ENCODE measurements at regions not wholly inside any gene's neighbourhood (a gene's known extent, or its start where the extent isn't known, plus 50 kb on each side); places are given as distances from the start of the nearest gene placed in this dataset.

DNA sequence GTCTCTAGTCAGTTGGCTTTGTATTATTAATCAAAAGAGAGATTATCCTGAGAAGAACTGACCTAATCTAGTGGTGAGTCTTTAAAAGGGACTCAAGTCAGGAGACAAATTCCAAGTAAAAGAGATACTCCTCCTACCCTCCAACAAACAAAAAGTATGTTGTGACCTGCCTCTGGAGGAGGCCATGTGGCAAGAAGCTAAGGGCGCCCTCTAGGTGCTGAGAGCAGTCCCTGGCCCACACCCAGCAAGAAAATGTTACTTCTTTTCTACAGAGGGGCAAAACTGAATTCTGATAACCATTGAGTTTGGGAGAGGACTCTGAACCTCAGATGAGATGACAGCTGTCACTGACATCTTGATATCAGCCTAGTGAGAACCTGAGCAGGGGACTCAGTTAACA, 953.6 kb upstream of the AGA start:
- DNase-seq (ENCODE audit: low read depth), result no peak

DNA sequence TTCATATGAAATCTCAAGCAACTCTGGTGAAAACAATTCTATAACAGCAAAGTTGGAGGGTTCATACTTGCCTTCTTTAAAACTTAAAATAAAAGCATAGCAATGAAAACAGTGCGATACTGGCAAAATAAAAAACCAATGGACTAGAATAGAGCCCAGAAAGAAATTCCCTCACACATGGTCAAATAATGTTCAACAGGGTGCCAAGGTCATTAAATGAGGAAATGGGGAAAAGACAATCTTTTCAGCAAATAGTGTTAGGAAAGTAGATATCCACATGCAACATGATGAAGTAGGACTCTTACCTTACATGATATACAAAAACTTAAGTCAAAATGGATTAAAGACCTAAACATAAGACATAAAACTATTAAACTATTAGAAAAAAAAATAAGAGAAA, 970.2 kb upstream of the AGA start:
- DNase-seq (ENCODE audit: low read depth), result no peak

DNA sequence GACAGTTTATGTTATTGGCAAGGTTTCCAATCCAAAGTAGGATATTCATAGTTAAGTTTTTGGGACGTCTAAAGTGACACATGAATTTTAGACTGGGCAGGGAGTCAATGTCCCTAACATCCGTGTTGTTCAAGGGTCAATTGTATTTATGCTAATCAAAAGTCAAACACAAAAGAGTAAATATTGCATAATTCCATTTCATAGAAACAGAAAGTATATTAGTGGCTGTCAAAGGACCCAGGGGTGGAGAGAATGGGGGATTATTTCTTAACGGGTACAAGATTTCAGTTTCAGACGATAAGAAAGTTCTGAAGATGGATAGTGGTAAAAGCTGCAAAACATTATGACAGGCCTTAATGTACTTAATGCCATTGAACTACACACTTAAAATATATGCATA, 971.8 kb upstream of the AGA start:
- no peak for DNase-seq (ENCODE audit: low read depth)

DNA sequence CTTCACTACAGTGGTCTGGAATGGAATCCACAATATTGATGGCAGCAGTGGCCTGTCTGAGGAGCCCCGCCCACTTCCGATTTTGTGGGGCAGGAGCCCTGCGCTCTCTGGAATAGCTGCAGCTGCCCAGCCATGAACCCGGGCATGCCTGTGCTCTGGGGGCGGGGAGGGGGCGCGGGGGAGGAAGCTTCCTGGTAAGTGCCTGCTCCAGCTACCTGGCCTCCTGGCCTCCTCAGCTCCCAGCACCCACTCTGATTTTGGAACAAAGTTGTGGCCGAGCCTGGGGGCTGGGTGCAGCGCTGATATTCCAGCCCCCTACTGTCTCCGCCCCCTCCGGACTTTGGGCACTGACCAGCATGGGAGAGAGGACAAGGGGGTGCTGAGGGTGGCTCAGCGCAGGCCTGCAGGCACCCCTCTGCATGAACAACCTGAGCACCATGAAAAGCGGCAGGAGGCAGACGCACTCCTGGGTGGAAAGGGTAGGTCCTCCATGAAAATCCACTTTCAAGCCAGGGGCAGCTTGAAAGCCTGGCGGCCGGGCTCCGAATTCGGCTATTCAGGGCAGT, 972.7 kb upstream of the AGA start:
- no peak for DNase-seq (ENCODE audit: low read depth)

DNA sequence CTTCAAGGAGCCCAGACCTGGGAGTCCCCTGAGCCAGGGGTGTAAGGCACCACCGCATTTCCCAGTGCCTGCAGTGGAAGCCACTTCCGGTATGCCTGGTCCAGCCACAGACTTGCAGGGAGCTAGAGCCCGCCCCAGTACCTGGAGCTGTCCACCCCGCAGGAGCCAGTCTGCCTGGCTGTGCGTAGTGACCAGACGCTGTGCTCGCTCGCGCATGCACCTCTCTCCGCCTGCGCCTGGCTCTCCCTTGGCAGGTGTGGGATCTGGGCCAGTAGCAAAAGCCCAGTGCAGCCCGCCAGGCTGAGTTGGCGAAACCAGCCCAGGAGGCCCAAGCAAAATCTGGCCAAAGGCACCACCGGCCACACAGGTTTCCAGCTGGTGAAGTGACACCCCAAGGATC, 973.7 kb upstream of the AGA start:
- DNase-seq (ENCODE audit: low read depth), result no peak

DNA sequence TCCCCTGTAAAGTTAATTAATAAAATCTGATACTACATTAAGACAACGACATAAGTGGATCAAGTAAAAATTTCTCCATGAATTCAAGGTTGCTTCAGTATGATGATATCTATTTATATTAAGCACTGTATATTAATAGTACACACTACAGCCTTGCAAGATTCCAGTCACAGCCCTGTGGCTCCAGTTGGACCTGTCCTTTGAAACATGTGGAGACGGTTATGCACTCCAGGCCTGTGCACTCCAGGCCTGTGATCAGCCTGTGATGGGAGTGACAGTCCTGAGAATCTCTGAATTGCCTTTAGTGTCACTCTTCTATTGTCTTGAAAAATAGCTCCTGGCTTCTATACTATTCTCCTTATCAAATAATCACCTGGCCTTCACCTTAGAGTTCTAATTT, 981.1 kb upstream of the AGA start:
- DNase-seq (ENCODE audit: low read depth), result no peak

DNA sequence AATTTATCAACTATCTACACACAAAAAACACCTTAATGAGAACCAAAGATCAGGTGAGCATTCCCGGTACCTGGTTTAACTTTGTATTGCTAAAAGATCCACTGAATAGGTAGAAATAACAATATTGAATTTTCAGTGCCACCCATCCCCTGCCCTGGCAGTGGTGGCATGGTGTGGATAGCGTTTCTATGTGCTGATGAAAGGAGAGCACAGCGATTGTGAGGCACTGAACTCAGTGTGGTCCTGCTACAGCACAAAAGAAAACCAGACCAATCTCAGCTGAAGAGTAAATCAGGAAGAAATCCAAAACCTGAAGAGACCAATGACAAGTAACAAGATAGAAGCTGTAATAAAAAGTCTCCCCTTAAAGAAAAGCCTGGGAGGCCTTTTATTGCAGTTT, 984.6 kb upstream of the AGA start:
- DNase-seq (ENCODE audit: low read depth), result no peak

DNA sequence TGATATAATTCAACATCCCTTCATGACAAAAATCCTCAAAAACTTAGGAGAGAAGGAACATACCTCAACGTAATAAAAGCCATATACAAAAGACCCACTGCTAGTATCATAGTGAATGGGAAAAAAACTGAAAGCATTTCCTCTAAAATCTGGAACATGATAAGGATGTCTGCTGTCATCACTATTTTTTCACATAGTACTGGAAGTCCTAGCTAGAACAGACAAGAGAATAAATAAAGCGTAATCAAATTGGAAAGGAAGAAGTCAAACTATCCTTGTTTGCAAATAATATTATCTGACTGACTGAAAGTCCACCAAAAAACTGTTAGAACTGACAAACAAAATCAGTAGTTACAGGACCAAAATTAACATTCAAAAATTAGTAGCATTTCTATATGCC, 985.4 kb upstream of the AGA start:
- no peak for DNase-seq (ENCODE audit: low read depth)

DNA sequence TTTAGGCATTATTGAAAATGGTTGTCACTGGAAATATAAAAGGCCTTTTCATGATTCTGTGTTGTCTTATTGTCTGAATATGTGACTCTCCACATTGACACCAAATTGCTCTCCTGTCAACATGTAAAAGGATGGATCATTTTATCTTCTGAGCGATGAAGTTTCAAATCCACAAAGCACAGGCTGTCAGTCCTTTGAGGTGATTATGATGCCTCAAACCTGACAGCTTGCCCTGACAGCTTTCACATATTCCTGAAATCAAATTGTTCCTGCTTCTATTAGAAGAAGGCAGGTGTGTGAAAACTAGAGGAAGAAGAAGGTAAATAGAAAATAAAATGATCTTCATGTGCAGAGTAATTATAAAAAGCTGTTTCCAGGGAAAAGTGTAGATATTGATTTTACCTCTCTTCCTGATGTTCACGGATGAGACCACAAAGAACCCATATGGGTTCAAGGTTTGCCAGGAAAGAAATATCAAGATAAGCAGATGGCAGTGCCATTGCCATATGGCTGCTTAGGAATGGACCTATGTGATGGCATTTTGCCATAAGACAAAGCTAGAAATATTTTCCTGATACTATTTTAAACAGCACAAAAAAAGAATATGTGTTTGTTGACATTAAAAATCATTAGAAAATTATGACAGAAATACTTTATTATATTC, 1006.3 kb upstream of the AGA start:
- no peak for DNase-seq (ENCODE audit: low read depth)

DNA sequence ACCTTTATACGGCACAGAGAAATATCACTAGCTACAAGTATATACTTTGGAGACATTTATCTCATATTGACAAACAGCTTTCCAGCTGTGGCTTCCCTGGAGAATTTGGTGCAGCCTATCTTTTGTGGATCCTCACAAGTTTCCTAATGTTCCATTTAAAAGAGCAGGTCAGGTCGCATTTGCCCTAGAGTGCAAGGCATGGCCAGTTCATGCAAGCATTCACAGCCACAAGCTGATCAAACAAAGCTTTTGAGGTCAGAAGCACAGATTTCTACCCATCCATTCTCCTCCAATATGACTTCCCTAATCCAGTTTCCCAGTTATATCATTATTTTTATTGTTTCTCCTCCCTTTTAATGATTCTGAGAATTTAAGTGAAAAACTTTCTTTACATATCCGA, 1008.4 kb upstream of the AGA start:
- DNase-seq (ENCODE audit: low read depth), result no peak

DNA sequence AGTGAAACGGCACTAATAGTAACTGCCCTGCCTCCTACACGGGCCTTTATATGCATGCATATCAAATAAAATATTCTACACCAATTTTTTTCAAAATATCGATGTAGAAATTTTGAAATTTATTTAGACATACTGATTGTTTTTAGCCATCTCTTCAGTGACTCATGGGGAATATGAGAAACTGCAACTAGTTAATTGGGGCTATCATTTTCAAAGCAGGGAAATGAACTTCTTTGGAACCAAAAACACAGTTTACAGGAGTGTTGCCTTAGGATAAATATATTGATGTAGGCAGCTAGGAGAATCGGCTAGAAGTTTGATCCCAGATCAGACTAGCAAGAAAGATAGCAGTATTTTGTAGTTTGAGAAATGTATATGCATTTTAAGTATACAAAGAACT, 1010.8 kb upstream of the AGA start:
- no peak for DNase-seq (ENCODE audit: low read depth)

DNA sequence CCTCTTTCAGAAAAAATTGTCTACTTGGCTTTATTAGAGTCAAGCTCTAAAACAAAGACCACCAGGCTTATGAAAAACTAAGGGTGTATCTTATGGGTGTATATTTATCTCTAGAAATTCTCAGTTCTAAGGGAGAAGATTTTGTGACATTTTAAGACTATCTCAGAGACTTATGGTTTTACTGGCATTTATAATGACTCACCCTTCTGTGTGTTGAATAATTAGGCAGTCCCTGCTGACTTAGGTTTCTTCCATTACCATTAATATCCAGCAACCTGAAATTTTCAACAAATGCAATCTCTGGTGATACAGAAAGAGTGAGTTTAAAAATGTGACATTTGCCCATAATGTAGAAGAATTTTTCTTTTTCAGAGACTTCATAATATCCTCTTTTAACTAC, 1015.0 kb upstream of the AGA start:
- no peak for DNase-seq (ENCODE audit: low read depth)

DNA sequence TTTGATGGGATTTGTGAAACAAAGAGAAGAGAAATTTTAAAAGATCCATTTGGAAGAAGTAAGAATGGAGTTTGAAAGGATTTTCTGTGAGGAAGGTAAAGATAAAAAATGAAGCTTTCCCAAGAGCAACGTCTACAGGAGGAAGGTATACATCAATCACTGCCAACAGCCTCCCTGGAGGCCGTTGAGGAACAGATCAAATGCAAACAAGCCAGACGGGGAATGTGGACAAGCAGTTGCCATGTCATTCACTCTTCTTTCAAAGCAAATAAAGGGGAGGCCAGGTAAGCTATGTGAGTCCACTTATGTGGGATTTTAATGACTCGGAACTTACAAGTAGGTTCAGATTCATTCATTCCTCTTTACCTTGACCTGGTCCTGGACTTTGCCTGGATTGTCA, 1020.5 kb upstream of the AGA start:
- no peak for DNase-seq (ENCODE audit: low read depth)

DNA sequence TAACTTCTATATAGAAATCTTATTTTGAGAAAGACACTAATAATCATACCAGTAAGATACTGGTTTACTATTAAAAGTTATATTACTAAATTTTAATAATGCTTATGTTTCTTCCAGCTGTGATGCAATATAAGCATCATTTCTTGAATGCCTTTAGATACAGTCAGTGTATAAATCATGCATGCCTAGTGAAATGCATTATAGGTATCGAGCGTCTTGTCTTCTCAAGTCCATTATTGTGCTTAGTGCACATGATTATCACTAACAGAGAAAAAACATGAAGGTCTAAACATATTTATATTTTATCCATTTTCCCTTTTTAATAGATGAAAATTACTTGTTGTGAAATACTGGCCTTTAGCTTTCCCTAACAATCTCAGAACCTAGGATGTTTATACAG, 1021.5 kb upstream of the AGA start:
- DNase-seq (ENCODE audit: low read depth), result no peak

DNA sequence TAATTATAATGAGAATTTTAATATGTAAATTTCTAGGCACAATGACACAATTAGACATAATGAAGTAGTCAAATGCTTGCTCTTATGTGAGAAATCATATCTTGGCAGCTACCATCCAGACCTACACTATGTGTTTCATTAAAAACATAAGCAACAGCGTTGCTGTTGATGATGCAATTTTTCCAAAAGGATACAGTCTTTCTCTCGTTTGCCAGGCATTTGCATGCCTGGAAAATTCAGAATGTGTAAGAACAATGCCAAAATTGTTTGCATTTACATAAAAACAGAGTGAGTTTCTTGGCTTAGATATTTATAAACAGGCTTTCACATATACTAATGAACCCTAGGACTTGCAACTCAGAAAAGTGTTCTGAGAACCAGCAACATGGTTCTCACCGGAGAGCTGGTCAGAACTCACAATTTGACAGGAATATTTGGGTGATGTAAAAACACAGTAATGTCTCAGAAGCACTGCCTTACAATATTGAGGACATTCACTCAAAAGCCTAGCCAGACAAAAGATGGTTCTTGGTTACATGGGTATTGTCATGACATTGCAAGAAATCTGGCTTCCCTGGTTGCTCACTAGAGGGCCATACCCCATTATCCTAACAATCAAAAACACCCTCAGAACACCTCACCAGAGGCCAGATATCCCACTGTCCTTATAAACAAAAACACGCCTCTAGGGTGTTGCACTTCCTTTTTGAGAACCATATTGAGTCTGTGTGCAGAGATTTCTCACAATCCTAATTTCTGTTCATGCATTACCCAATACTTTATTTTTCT, 1029.0 kb upstream of the AGA start:
- no peak for DNase-seq (ENCODE audit: low read depth)

DNA sequence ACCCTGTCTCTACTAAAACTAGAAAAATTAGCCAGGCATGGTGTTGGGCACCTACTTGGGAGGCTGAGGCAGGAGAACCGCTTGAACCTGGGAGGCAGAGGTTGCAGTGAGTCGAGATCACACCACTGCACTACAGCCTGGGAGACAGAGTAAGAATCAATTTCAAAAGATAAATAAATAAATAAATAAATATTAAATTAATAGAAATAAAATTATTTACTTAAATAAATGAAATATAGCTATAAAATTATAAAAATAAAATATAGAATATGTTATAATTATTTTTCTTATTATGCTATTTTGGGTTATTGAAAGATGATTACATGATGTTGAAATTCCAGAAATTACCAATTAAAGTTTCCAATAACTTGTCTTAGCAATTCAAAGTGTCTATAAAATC, 1029.8 kb upstream of the AGA start:
- no peak for DNase-seq (ENCODE audit: low read depth)

DNA sequence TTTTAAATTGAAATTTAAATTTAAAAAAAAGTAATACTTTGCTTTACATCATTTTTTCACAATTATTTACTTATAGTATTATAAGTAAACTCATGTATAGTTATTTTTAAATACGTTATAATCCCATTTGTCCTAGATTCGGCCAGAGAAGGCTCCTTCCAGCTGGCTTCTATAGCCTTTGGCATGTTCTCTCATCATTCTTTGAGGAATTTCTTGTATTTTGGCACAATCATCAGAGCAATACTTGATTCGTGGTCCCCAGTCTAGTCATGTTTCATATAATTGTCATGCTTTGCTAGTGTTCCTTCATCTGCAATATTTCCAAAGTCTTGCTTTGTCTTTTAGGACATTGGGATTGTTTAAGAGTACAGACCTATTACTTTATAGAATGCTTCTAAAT, 1037.9 kb upstream of the AGA start:
- DNase-seq (ENCODE audit: low read depth), result no peak

DNA sequence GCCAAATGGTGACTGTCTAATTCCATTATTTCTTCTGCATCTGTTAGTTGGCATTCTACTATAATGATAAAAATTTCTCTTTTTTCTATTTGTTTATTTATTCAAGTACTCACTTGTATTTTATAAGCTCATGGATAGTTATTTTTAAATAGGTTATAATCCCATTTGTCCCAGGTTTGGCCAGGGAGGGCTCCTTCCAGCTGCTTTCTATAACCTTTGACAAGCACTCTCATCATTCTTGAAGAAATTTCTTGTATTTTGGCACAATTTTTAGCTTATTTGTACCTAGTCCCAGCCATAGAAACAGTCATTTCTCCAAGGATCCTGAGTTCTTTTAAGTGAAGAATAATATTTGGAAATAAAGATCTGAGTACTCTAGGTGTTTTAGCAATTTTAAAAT, 1038.6 kb upstream of the AGA start:
- DNase-seq (ENCODE audit: low read depth), result no peak

DNA sequence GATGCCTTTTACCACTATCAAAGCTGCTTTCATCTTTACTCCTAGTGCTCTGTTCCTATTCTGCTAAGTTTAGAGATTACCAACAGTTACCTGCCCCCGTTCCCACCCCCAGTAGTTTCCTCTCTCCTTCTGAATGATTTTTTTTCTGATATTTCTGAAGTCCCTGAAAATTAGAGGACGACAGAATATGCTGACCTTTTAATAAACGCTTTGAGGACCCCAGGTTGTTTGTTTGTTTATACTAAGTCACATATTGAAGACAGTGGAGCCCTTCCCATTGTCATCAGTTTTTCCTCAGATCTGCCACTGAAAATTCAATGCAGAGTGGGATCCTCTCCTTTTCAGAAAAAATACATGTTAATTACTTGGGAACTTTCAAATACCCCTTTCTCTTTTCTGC, 1039.3 kb upstream of the AGA start:
- DNase-seq (ENCODE audit: low read depth), result no peak

DNA sequence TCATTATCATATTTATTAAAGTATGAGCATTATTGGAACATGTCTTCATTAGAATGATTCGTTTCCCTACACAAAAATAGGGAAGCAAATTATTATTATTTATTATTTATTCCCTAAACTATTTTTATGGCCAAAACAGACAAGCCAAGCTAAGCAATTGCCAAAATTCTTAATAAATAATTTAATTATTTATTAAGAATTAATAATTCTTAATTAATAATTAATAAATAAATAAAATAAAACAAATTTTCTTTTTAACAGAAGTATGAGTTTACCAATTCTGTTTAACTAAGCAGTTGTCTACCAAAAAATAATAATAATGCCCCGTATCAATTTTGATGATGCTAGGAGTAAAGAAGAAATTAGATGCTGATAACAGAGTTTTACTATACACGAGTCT, 1080.8 kb upstream of the AGA start:
- no peak for DNase-seq (ENCODE audit: low read depth)

DNA sequence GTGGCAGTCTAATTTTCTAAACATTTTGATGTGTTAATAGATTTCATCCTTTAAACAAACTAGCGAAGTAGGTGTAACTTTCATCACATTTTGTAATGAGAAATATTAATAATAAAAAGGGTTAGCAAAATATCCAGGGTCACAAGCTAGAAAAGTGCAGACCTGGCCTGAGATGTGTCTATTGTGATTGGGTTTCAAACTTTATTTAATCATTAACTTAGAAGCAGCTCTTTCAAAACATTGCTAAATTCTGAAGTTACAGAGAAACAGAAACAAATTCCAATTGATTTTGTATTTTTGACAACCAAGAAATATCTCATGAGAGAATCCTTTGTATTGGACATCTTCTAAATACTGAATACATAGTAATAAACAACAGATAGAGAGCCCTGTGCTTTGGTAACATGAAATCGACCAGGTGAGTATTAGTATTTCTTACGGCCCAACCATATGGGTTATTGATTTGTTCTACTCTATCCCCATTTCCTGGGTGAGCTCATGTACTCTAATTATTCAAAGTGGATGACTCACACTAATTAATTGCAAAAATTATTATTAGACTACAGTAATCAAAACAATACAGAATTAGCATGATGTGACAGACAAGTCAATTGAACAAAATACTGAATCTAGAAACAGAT, 1093.8 kb upstream of the AGA start:
- DNase-seq (ENCODE audit: low read depth), result no peak

DNA sequence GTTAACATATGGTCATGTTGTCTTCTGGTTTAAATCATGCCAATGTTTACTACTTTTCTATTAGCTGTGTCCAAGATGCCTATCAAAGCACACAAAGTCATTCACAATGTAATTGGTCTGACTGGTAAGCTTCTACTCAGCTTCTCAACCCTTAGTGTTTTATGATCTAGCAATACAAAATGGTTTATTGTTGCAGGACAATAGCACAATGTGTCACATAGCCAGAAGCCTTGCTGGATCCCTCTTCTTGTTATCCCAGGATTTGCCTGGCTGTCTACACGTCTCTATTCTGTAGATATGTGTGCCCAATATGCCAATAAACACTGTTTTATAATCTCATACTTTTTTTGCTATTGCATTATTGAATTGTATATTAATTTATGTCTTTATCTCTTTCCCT, 1111.0 kb upstream of the AGA start:
- no peak for DNase-seq (ENCODE audit: low read depth)

DNA sequence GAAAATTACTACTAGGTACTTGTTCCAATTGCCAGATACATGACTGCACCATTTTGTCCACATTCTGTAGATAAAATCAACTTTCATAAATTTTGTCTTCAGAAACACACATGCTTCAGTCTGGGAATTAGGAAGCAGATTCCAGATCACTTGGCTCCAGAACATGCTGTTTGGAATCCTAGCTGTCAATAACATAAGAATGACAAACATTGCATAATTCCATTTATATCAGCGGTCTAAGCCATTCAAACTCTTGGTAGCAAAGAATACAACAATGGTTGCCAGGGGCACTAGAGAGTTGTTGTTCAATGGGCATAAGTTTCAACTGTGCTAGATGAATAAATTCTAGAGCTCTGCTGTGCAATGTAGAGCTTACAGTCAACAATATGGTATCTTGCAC, 1112.1 kb upstream of the AGA start:
- no peak for DNase-seq (ENCODE audit: low read depth)

All from HS-27A (cell line).